Gastrocnemius medialis (tissue), 4 donors: ENCODE measurements at regions not wholly inside any gene's neighbourhood (a gene's known extent, or its start where the extent isn't known, plus 50 kb on each side); places are given as distances from the start of the nearest gene placed in this dataset.

Experiments
- CTCF ChIP-seq, 5 experiments: fragments of 450-650 bp in 3 of 5; fragments of 200-600 bp in 2 of 5; sonication (generic) in 2 of 5; IDR thresholded peaks in 4 of 5; conservative IDR thresholded peaks in 1 of 5; 1 replicate in 4 of 5; 2 replicates in 1 of 5; pipeline ENCODE4 v1.5.1; 2016 to 2019; ENCODE audit warnings: antibody characterized with exemption in 5 of 5, mild to moderate bottlenecking in 3 of 5, moderate library complexity in 3 of 5
- POLR2A ChIP-seq, 2 donors: fragments of 450-650 bp; IDR thresholded peaks; one replicate each; pipeline ENCODE4 v1.6.1; 2017; ENCODE audit warnings: antibody characterized with exemption in 2 of 2, mild to moderate bottlenecking in 2 of 2, moderate library complexity in 2 of 2

- TF ChIP-seq CTCF (IDR thresholded peaks at IDR 0.05 in 4 of 5, conservative IDR thresholded peaks at IDR 0.05 in 1 of 5) (no peak), POLR2A (IDR thresholded peaks at IDR 0.05) (no peak)
Observed at GRCh38 chr18:42394238-42394637, 439.2 kb downstream of the PIK3C3 start.
